Peyer's patch (tissue), 4 donors: ENCODE measurements at regions not wholly inside any gene's neighbourhood (a gene's known extent, or its start where the extent isn't known, plus 50 kb on each side); places are given as distances from the start of the nearest gene placed in this dataset.

Source experiments
- POLR2A ChIP-seq, 2 donors: fragments of 450-650 bp; IDR thresholded peaks; one replicate each; pipeline ENCODE4 v1.5.1; 2017; ENCODE audit warnings: antibody characterized with exemption in 2 of 2, mild to moderate bottlenecking in 2 of 2, moderate library complexity in 2 of 2
- TF ChIP-seq, protein P1 (sequence below), 6 experiments: fragments of 450-650 bp in 4 of 6; fragments of 200-600 bp in 2 of 6; sonication (generic) in 1 of 6; IDR thresholded peaks; one replicate each; pipeline ENCODE4 v1.5.1; 2017 to 2019; ENCODE audit warnings: antibody characterized with exemption in 6 of 6, mild to moderate bottlenecking in 3 of 6, moderate library complexity in 1 of 6

DNA sequence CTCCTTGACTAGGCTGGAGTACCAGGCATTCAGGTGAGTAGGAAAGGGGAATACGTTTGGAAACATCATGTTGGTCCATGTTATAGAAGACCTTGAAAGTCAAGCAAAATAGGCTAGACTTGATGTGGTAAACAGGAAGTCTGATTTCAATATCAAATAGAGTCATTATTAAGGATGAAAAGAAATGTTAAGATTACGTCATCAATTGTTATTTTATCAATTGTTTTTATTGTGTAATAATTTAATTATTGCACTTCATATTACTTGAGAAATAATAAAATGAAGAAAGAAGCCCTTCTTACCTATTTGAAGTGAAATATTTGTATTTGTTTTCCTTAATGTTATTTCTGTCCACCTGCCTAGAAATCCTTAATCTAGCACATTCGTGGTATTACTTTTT, 361.0 kb upstream of the HAND2 start:
- TF ChIP-seq POLR2A (IDR thresholded peaks at IDR 0.05) = no peak
- TF ChIP-seq, protein P1, sequence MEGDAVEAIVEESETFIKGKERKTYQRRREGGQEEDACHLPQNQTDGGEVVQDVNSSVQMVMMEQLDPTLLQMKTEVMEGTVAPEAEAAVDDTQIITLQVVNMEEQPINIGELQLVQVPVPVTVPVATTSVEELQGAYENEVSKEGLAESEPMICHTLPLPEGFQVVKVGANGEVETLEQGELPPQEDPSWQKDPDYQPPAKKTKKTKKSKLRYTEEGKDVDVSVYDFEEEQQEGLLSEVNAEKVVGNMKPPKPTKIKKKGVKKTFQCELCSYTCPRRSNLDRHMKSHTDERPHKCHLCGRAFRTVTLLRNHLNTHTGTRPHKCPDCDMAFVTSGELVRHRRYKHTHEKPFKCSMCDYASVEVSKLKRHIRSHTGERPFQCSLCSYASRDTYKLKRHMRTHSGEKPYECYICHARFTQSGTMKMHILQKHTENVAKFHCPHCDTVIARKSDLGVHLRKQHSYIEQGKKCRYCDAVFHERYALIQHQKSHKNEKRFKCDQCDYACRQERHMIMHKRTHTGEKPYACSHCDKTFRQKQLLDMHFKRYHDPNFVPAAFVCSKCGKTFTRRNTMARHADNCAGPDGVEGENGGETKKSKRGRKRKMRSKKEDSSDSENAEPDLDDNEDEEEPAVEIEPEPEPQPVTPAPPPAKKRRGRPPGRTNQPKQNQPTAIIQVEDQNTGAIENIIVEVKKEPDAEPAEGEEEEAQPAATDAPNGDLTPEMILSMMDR (IDR thresholded peaks at IDR 0.05) = no peak
